Right ventricle myocardium superior (tissue), 1 donor: ENCODE measurements at regions not wholly inside any gene's neighbourhood (a gene's known extent, or its start where the extent isn't known, plus 50 kb on each side); places are given as distances from the start of the nearest gene placed in this dataset.
"Not testable (repeated sequence)": the region's sequence is repeated elsewhere in the genome, so short reads cannot be mapped to it uniquely, and the experiment has no call there.

ENCODE experiments used
- ATAC-seq: fragments of 200-7000 bp; cut with Tn5 transposase; one replicate; pipeline ENCODE4 v1.9.1; 2020; ENCODE audit warnings: mild to moderate bottlenecking; ENCODE audit not compliant: poor library complexity
- DNase-seq: peaks from one replicate; pipeline ENCODE4 v3.0.0-alpha.2; 2020
- intact Hi-C: fragments of 100-400 bp; cut with DNase I; formaldehyde crosslinking; loops from one replicate; pipeline ENCODE4 v1.11.2; 2022
- donor health status: DM: no; HTN: yes; CAD: no; lungs with severe emphysema.

DNA sequence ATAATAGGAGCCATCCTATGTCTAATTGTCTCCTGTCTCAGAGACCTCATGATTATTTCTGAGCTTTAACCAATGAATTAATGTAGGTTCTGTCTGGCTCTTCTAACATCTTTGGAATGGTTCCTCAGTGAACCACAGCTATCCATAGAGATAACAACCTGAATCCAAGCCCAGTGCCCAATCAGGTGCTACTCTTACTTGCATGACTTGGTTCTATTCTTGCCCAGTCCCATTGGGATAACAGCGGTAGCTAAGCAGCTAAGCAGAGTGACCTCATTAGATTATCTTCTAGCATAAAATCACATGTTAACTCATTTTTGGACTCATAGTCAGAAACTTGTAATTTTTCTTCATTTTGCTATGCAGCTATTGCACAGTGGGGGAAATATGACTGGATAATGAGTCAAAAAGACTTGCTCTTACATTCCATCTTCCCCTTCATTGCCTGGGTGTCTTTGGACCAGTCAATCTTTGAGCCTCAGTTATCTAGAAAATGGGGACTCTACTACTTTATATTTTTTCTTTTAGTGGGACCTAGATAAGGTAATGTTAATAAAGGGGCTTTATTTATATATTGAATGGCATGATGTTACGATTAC lies 309.1 kb upstream of the NOTCH2NLA start:
- DNase-seq, intact Hi-C loops: not testable (repeated sequence)
- ATAC-seq: peak; percentile 75

DNA sequence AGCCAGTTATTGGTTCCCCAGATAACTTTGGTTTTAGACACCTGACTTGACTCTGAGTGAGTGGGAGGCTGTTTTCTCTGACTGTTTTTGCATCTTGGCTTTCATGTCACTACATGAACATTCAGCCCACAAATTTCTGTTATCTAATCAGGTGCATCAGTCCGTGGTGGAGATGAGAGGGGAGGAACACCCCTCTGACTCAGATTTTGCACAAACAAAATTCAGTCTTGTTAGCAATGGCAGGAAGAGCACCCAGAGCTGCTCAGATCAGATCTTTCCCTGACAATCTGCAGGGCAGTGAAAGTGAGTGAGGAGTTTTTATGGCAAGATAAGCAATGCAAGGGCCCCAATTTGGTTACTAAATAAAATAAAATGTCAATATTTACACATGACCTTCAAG lies 307.2 kb upstream of the NOTCH2NLA start:
- DNase-seq, intact Hi-C loops, ATAC-seq: not testable (repeated sequence)

DNA sequence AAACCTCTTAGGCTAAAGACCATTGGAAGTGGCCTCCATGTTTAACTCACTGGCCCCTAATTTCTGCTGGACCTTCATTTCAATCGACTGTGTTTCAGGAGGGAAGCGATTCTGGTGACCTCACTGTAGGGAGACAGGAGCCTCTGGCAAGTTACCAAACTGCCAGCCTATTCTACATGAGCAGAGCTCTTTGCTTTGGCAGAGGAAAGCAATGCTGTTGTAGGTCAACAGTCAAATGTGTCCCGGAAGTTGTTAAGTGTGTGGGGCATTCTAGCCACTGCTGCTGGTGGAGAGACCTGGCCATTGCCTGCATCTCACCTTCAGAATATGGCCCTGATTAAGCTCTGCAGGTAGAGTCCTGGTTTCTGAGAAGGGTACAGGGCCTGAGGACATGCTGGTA lies 306.8 kb upstream of the NOTCH2NLA start:
- peak; percentile 88 for ATAC-seq
- intact Hi-C loops, DNase-seq: not testable (repeated sequence)

DNA sequence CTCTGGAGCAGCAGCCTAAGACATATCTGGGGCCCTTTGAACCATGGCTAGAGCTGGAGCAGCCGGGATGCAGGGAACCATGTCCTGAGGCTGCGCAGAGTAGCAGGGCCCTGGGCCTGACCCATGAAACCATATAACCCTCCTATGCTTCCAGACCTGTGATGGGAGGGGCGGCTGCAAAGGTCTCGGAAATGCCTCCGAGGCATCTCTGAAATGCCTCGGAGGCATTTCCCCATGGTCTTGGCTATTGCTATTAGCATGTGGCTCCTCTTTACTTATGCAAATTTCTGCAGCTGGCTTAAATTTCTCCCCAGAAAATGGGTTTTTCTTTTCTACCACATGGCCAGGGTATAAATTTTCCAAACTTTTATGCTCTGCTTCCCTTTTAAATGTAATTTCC lies 302.1 kb upstream of the NOTCH2NLA start:
- ATAC-seq, intact Hi-C loops, DNase-seq: not testable (repeated sequence)

DNA sequence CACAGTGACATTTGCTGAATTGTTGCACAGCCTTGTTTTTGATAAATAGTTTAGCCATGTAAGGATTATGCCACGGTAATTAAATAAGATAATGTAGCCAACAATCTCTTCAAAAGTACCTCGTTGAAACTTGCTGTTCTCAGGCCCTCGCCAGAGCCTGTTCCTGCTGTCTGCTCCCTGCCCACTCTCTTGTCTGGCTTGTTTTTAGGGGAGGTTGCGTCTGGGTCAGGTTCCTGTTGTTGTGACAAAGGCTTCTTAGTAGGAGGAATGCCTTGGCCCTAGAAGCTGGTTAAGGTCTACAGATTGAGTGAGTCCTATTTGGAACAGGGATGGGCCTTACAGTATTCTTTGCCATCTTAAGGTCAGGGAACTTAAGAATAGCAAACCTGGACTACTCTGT lies 294.0 kb upstream of the NOTCH2NLA start:
- ATAC-seq, intact Hi-C loops, DNase-seq: not testable (repeated sequence)

DNA sequence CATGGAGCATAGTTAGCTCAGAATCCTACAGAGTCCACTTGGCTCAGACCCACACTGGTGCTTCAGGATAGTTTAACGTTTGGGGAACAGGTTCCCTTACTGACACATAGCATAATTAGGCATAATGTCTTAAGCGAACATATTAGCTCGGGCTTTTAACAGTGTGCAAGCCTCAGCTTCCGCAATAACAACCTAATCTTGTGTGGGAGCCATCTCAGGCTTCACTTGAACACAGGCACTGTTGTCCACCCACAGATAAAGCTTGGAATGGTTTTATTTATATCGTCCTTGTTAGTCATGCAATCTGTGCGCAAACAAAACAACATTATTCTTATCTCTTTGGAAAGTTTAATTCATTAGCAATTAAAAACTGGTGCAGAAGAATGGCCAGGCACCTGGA lies 293.5 kb upstream of the NOTCH2NLA start:
- DNase-seq, ATAC-seq, intact Hi-C loops: not testable (repeated sequence)

DNA sequence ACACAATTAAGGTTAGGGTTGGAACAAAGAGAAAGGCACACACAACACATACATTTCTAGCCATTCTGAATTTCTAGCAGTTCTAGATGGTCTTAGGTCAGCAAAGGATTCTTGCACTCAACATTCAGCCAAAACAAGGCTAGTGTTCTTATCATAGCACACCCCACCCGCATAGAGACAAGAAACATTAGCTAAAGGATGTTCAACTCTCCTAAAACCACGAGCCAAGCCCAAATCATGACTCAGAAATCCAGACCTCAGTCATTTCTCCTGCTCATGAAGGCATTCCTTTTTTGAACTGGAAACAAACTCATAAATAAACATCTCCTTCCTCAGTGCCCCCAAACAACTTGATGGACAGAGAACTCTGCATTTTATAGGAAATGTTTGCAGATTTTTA lies 293.0 kb upstream of the NOTCH2NLA start:
- DNase-seq, intact Hi-C loops, ATAC-seq: not testable (repeated sequence)

DNA sequence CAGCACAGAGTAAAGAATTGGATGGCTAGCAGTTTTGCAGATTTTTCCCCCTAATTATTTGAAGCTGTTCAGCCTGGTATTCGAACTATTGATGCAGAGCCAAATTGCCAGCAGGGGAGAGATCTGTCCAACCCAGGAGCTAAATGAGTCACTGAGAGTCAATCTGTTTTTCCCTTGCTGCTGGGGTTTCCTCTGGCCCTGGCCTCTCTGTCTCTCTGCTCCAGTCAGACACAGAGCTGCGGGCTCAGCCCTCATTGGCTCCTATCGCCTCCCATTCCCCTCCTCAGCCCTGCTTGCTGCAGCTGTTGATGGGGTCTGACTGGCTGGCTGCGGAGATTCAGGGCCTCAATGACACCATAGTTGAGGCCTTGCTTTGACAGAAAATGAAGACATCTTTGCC lies 284.9 kb upstream of the NOTCH2NLA start:
- DNase-seq, intact Hi-C loops, ATAC-seq: not testable (repeated sequence)

DNA sequence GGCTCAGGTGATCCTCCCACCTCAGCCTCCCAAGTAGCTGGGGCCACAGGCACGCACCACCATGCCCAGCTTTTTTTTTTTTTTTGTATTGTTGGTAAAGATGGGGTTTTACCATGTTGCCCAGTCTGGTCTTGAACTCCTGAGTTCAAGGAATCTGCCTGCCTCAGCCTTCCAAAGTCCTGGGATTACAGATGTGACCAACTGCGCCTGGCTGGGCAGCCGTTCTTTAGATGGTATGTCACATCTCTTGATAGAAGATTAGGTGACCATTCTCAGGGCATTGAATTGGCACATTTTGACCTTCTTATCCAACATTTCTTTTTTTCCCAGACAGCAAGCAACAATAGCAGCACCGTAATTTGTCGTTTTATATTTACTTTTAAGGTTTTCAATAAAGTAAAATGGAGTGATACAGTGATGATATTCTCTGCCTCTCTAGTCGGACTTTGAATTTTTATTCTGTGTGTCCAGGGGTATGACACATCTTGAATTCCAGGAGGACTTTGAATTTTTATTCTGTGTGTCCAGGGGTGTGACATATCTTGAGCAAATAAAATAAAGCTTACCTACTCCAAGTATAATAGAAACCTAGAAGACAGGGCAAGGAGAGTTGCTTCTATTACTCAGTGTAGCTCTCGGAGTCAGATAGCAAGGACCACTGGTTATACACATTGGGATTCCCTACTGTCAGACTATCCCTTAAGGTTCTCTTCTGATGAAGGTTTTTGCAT lies 282.4 kb upstream of the NOTCH2NLA start:
- intact Hi-C loops, DNase-seq, ATAC-seq: not testable (repeated sequence)

DNA sequence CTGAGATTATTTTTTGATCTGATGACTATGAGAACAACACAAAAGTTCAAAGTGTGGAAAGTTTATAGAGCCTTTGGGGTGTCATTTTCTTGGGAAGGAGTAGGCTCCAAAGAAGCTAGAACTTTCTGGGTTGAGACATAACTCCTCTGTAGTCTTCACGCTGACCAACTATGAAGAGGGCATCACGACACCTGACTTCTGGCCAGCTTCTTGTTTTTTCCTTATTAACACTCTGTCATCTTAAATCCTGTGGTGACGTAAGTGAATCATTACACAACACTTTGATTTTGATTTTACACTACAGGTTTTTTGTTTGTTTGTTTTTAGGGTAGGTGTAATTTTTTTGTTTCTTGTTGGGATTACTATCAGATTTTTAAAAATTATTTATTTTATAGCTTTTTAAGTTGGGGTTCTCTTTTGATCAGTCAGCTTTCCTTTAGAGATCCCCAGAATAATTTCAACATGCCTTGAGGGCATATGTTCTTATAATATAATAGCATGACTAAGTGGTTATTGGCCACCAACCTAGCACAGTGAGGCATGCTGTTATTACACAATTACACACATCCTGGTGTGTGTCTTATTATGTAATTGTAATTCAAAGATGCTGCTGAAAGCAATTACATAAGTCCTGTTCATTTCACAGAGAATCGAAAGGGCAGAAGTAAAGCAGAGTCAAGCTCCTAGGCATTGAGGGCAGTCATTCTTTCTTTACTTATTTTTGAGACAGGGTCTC lies 281.6 kb upstream of the NOTCH2NLA start:
- ATAC-seq, DNase-seq, intact Hi-C loops: not testable (repeated sequence)

DNA sequence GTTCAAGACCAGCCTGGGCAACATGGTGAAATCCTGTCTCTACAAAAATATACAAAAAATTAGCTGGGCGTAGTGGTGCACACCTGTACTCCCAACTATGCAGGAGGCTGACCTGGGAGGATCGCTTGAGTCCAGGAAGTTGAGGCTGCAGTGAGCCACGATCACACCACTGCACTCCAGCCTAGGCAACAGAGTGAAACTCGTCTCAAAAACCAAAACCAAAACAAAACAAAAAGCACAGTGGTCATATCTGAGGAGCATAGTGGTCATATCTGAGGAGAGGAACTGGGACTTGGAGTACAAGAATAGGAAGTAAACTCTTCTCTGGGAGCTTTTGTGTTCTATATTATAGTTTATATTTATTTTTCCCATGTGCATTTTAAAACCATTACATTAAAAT lies 275.3 kb upstream of the NOTCH2NLA start:
- DNase-seq, ATAC-seq, intact Hi-C loops: not testable (repeated sequence)

DNA sequence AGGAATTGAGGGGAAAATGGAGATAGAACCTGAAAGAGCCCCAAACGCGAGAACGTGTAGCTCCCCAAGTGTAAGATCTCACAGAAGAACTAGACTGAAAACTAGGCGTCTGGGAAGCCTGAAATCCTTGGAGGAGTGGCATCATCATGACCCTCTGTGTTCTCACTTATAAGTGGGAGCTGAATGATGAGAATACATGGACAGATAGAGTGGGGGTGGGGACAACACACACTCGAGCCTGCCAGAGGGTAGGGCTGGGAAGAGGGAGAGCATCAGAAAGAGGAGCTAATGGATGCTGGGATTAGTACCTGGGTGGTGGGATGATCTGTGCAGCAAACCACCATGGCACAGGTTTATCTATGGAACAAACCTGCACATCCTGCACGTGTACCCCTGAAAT lies 258.7 kb upstream of the NOTCH2NLA start:
- intact Hi-C loops, DNase-seq: not testable (repeated sequence)
- peak; percentile 63 for ATAC-seq

DNA sequence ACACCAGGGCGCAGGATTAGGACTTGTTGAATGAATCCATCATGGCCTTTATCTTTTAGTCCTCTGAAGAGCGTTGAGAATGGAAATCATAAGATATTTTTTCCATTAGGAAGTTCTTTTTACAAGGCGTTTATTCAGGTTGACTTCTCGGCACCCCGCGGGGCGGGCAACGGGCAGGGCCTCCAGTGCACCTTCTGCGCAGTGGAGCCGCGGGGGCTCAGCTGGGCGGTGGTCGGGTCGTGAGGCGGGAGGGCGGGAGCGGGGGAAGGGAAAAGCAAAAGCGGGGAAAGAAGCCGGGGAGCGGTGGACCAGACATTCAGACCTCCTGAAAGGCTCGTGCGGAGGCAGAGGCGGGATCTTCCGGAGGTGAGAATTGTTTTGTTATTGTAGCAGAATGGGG lies 258.3 kb upstream of the NOTCH2NLA start:
- DNase-seq, intact Hi-C loops: not testable (repeated sequence)
- ATAC-seq: peak; percentile 34

DNA sequence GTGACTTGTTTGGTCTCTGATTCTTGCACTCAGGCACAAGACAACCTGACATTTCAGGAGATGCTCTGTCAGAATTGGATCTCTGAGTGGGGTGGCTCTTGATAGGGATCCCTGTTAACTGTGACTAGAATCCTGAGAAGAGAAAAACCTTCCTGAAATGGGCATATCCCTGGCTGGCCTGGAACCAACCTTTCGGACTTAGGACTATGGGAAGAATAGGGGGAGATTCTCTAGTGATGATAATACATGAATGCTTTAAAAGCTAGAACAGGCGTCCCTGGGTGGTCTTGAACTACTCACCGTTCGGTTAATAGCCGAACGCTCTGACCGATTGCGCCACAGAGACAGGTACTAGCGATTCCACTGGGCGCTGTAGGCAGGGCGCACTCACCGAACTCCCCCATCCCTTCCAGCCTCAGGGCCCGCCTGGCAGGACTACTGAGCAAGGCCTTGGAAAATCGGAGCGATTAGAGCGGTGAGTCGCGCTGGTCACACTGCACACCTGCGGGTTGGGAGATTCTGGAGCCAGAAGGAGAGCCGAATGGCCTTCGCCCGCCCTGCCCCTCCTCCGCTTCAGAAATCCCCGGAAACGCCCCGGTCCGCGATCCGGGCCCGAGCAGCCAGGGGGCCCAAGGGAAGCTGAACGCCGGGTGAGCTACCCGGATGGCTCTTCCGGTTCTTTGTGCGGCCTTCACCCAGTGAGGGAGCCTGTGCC lies 257.6 kb upstream of the NOTCH2NLA start:
- intact Hi-C loops: not testable (repeated sequence)
- peak; percentile 89 for ATAC-seq
- DNase-seq: peak; percentile 41

DNA sequence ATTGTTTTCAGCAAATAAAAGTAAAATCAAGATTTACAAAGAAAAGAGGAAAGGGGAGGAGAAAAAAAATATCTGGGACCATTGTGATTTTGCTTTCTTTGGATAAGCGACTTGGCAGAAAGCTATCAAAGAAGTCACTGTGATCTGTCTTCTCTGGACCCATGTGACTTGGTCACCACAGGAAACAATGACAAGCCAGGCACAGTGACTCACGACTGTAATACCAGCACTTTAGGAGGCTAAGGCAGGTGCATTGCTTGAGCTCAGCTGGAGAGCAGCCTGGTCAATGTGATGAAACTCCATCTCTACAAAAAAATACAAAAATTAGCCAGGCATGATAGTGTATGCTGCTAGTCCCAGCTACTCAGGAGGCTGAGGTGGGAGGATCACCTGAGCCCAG lies 255.4 kb upstream of the NOTCH2NLA start:
- intact Hi-C loops, DNase-seq, ATAC-seq: not testable (repeated sequence)

DNA sequence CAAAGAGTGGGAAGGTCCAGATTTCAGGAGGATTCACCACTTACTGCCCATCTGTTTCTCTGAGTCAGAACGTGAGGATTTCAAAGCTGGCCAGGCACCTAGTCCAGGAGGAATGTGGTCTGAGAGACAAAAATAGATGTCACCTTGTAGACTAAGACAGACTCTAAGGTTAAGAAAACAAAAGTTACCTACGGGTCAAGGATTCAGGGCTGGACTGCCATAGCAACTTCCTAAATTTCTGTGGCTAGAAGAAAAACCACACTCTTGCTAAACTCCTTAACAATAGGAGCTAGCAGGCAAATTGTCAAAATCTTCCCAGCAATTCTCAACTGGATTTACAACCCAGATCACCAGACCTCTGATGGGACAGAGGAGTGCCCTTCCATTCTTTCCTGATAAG lies 250.4 kb upstream of the NOTCH2NLA start:
- DNase-seq, ATAC-seq, intact Hi-C loops: not testable (repeated sequence)

DNA sequence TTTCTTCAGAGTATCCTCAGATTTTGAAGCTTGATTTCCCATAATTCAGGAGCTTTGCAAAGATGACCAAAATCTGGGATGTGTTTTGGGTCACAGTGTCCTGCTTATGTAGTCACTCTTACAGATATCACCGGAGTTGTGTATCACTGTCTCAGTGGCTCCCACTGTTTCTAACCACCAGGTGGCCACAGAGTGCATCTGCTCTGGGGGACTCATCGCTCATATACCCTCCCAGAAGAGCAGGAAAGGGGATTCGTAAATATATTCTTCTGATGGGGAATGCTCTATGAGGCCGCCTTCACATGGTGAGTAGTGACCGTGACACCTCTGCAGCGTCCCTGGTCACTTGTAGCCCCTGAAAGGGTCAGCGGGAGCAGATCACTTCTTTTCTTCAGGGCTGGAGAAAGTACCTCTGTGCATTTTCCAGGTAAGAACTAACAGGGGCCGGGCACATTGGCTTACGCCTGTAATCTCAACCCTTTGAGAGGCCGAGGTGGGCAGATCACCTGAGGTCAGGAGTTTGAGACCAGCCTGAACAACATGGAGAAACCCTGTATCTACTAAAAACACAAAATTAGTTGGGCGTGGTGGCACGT lies 249.4 kb upstream of the NOTCH2NLA start:
- intact Hi-C loops, DNase-seq: not testable (repeated sequence)
- peak; percentile 73 for ATAC-seq

DNA sequence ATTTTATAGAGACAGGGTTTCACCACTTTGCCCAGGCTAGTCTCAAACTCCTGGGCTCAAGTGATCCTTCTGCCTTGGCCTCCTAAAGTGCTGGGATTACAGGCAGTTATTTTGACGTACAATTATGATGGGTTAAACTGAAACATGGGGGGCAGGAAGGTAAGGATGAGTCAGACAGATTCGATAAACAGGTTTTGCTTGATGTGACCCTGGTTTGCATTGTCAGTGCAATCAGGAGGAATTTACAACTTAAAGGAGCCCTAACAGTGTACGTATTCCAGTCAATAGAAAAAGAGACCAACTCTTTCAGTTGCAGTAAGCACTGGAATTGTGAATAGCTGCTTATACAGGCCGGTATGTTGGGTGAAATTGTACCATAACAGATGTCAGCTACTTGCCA lies 246.3 kb upstream of the NOTCH2NLA start:
- intact Hi-C loops, DNase-seq, ATAC-seq: not testable (repeated sequence)
